Sciatic nerve (tissue), 2 donors: ENCODE measurements at regions not wholly inside any gene's neighbourhood (a gene's known extent, or its start where the extent isn't known, plus 50 kb on each side); places are given as distances from the start of the nearest gene placed in this dataset.

Source experiments
- ATAC-seq: fragments of 200-7000 bp; cut with Tn5 transposase; one replicate; pipeline ENCODE4 v1.9.1; 2020; ENCODE audit warnings: mild to moderate bottlenecking, moderate library complexity
- DNase-seq: peaks from one replicate; pipeline ENCODE4 v3.0.0-alpha.2; 2020; ENCODE audit warnings: low spot score
- intact Hi-C: fragments of 100-400 bp; cut with DNase I; formaldehyde crosslinking; loops from one replicate; pipeline ENCODE4 v1.14.2; 2022
- donor health status: DM: no; HTN: no; CAD: no.
- donor health status: DM: no; HTN: no; CAD: no.

GRCh38 chr10:52662256-52662655 is 110.3 kb downstream of the MBL2 start:
- intact Hi-C loops: no loop called here
- no peak for DNase-seq
- no peak for ATAC-seq

DNA sequence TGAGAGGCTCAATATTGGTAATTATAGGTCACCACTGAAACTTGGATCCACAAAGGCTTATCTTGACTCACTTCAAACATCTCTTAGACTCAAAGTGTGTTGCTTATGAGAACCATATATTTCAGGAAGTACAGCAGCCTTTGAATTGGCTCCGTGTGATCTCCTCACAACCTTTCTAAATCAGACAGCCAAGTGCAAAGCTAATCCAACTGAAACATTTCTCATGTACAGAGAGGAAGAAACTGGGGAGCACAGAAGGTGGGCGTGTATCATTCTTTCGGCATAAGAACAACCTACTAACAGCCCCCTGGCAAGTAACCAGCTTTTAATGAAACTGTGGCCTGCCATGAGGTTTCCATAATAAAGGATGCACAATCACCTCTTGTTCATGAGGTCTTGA is 109.4 kb downstream of the MBL2 start:
- ATAC-seq: no peak
- intact Hi-C loops: no loop called here
- DNase-seq: no peak

DNA sequence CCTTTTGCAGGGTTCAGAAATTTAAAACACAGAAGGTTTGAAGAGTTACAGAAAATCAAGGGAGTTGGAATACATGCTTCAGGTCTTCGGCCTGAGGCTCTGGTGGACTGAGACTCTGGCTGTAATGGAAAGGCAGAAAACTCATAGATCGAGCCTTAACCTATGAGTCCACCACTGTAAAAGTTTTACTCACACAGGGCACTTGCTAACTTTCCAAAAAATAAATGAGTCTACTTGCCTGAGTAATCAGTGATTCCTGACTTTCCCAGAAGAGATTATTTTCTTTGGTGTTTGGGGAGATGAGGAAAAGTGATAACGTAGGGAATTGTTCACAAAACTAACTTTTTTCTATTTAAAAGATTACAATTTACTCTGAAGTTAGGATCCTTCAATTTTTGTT is 108.0 kb downstream of the MBL2 start:
- no peak for DNase-seq
- no peak for ATAC-seq
- intact Hi-C loops: no loop called here

GRCh38 chr10:52665821-52666220 is 106.8 kb downstream of the MBL2 start:
- ATAC-seq: no peak
- no peak for DNase-seq
- intact Hi-C loops: no loop called here

DNA sequence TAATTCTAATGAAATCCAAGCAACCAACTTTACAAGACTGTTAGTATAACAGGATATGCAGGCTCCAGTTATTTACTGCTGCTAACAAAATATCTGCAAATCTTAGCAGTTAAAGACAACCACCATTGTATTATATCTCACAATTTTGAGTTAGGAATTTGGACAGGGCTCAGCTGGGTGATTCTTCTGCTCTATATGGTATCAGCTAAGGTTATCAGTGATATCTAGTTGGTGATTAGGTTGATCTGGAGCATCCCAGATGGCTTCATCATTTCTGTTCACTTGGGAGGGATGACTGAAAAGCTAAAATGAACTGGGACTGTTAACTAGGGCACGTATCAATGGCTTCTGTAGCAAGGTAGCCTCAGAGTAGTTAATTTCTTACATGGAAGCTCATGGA is 105.7 kb downstream of the MBL2 start:
- intact Hi-C loops: no loop called here
- no peak for DNase-seq
- no peak for ATAC-seq

- no peak for DNase-seq
- intact Hi-C loops: no loop called here
- no peak for ATAC-seq
Measured at GRCh38 chr10:52668024-52668423, 104.6 kb downstream of the MBL2 start.

DNA sequence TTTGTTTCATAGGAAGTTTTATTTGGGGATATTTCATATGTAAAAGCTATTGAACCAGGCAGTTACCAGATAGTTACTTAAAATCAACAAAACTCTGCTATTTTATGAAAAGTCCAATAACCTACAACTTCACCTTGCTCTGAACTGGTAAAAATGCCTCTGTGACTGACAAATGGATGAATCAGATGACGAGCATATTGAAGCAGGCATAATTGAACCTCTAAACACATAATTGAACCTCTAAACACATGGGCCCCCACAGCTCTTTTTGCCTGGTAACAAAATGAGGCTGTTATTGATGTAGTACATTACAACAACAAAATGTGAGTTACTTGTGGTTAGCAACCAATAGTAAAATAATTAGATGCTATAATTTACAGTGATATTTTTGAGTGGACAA is 99.7 kb downstream of the MBL2 start:
- DNase-seq: no peak
- intact Hi-C loops: no loop called here
- no peak for ATAC-seq

DNA sequence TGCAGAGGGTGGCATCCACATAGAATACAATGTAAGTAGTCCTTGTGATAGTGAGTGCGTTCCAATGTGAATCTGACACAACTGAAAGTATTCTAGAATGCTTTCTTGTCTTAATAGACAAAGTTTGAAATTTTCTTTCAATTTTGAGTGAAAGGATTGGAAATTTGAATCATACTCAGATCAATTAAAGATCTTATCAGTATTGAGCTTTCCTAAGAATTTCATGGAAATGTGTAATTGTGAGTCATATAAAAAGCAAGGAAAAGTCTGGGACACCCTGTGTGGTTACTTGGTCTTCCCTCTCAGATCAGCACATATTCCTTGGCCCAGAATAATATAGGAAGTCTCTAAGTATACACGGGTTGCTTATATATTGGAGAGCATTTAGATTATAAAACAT is 99.1 kb downstream of the MBL2 start:
- DNase-seq (no peak), ATAC-seq (no peak)
- intact Hi-C loops: no loop called here

- intact Hi-C loops: no loop called here
- no peak for ATAC-seq
Measured at GRCh38 chr10:52674474-52674873, 98.1 kb downstream of the MBL2 start.

GRCh38 chr10:52677086-52677485 is 95.5 kb downstream of the MBL2 start:
- ATAC-seq (no peak), DNase-seq (no peak)
- intact Hi-C loops: no loop called here

More at GRCh38 chr10:52674474-52674873, 98.1 kb downstream of the MBL2 start:
- no peak for DNase-seq

- intact Hi-C loops: no loop called here
- ATAC-seq (no peak), DNase-seq (no peak)
Measured at GRCh38 chr10:52678611-52679010, 94.0 kb downstream of the MBL2 start.

DNA sequence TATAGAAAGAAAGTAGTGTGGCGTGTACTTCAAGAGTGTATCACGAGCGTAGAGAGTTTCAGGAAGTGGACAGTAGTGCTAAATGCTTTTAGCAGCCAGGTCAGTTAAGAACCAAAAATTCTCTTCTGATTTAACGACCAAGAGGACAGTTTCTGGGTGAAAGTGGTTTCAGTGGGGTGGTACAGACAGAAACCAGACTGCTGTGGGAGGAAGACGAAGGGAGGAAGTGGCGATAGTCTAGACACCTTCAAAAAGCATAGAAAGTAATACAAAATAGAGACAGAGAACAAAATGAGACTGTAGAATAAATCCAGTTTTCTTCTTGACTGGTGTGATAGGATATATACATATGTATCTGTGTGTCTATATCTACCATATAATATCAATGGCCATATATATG is 93.5 kb downstream of the MBL2 start:
- intact Hi-C loops: no loop called here
- DNase-seq (no peak), ATAC-seq (no peak)

GRCh38 chr10:52682766-52683165 is 89.8 kb downstream of the MBL2 start:
- intact Hi-C loops: no loop called here
- no peak for ATAC-seq
- no peak for DNase-seq

GRCh38 chr10:52683776-52684175 is 88.8 kb downstream of the MBL2 start:
- DNase-seq: no peak
- ATAC-seq: no peak
- intact Hi-C loops: no loop called here

DNA sequence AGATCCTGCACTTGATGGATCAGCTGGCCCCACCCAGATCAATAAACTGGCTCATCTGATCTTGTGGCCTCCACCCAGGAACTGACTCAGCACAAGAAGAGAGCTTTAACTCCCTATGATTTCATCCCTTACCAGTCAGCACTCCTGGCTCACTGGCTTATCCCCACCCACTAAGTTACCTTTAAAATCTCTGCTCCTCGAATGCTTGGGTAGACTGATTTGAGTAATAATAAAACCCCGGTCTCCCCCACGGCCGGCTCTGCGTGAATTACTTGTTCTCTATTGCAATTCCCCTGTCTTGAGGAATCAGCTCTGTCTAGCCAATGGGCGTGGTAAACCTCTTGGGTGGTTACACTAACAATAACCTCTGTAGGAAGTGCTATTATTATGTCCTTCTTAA is 83.7 kb downstream of the MBL2 start:
- DNase-seq (no peak), ATAC-seq (no peak)
- intact Hi-C loops: no loop called here

DNA sequence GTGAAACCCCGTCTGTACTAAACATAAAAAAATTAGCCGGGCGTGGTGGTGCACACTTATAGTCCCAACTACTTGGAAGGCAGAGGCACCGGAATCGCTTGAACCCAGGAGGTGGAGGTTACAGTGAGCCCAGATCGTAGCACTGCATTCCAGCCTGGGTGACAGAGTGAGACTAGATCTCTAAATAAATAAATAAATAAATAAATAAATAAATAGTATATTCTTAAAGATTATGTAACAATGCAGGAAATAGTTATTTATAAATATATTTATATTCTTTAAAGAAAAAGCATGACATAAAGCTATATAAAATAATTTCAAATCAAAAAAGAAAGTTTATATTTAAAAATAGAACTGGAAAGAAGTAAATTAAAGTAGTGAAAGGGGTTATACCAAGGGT is 76.4 kb downstream of the MBL2 start:
- no peak for DNase-seq
- intact Hi-C loops: no loop called here
- ATAC-seq: no peak

DNA sequence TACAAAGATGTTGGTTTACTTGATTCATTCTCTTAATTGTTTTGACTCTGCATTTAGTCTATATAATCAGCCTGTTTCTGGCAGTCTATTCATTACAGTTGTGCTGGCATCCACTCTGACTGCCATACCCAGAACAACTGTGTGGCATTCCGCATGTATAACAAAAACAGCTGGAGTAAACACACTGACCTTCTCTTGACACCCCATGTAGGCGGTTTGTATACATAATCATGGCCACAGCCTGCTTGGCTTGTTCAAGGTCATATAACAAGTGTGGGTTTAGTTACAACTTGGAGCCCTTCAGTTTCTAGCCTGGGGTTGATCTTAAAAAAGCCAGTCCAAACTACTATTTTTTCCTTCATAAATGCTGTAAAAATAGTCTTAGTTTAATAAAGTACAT is 70.9 kb downstream of the MBL2 start:
- intact Hi-C loops: no loop called here
- no peak for ATAC-seq

GRCh38 chr10:52703451-52703850 is 69.1 kb downstream of the MBL2 start:
- no peak for DNase-seq
- intact Hi-C loops: no loop called here
- ATAC-seq: no peak

More for the DNA sequence above, 70.9 kb downstream of the MBL2 start:
- DNase-seq: no peak

DNA sequence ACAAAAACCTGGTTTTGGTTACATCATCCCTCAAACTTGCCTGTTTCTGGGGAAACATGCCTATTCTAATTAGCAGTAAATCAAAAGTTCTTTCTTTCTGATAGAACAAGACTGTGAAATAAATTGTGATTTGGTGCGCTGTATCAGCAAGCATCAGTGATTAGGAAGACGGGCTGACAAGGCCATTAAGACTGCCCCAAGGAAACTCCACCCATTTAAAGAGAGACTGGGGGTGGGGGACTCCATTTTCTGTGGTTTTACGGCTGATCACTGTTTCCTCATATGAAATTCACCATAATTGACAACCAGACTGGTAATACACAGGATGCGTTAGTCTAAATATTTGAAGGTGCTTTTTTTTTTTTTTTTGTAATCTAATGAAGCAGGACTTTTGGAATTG is 68.7 kb downstream of the MBL2 start:
- intact Hi-C loops: no loop called here
- ATAC-seq (no peak), DNase-seq (no peak)

DNA sequence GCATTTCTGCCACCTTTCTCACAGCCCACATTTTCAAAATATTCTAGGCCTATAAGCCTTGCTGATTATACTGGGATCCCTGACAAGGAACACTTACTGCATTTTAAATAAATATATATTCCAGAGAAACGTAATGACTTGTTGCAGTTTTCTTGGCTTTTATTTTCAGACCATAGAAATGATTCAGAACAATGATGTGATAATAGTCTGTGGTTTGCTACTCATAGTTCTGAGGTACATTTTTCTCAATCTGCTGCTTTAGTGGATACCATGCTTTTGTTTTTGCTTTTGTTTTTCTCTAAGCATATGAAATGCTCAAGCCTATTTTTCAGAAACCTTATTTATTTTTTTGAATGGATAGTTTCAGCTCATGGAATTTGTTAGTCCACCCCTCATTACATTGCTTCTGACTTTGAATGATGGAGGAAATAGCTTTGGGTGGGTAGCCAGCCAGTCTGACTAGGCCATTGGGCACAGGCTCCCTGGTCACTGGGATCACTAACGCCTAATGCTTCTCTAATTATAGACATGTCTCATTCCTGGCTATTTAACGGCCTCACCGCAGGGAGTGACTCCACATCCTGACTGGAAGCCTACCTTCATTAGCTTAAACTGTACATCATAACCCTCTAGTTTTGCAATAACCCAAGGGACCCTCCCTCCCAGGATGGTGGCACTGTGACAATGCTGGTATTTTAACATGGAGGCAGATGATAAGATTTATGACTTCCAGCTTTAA is 66.1 kb downstream of the MBL2 start:
- no peak for ATAC-seq
- intact Hi-C loops: no loop called here
- DNase-seq: no peak
